GM21723 (cell line): ENCODE measurements at regions not wholly inside any gene's neighbourhood (a gene's known extent, or its start where the extent isn't known, plus 50 kb on each side); places are given as distances from the start of the nearest gene placed in this dataset.

Source experiments
- ATAC-seq: cut with Tn5 transposase; IDR thresholded peaks from one replicate; pipeline ENCODE4 v1.9.1; 2021; ENCODE audit warnings: mild to moderate bottlenecking, moderate library complexity; ENCODE audit not compliant: unreplicated experiment

GRCh38 chr10:69684020-69684980 is 54.3 kb downstream of the FAM241B start:
- ATAC-seq, result no peak

- no peak for ATAC-seq
Observed at GRCh38 chr10:69684981-69685353, 54.9 kb downstream of the FAM241B start.

- no peak for ATAC-seq
Observed at GRCh38 chr10:69685426-69685801, 55.4 kb downstream of the FAM241B start.

- no peak for ATAC-seq
Observed at GRCh38 chr10:69685802-69686585, 55.9 kb downstream of the FAM241B start.

- ATAC-seq, result no peak
Observed at GRCh38 chr10:69686866-69687265, 56.8 kb downstream of the FAM241B start.

GRCh38 chr10:69687426-69687825 is 57.4 kb downstream of the FAM241B start:
- no peak for ATAC-seq

- no peak for ATAC-seq
Observed at GRCh38 chr10:69692267-69692666, 62.2 kb downstream of the FAM241B start.

GRCh38 chr10:69692891-69693290 is 62.8 kb downstream of the FAM241B start:
- ATAC-seq, result no peak

GRCh38 chr10:69693886-69694285 is 63.8 kb downstream of the FAM241B start:
- ATAC-seq, result no peak

- ATAC-seq, result no peak
Observed at GRCh38 chr10:69696073-69696731, 66.2 kb downstream of the FAM241B start.

- no peak for ATAC-seq
Observed at GRCh38 chr10:69697006-69697405, 67.0 kb downstream of the FAM241B start.

- no peak for ATAC-seq
Observed at GRCh38 chr10:69703256-69703655, 73.2 kb downstream of the FAM241B start.

GRCh38 chr10:69703766-69704630 is 74.0 kb downstream of the FAM241B start:
- ATAC-seq, result no peak

- no peak for ATAC-seq
Observed at GRCh38 chr10:69709366-69709941, 79.4 kb downstream of the FAM241B start.

- ATAC-seq, result no peak
Observed at GRCh38 chr10:69710008-69710888, 80.2 kb downstream of the FAM241B start.

GRCh38 chr10:69712342-69712741 is 82.3 kb downstream of the FAM241B start:
- no peak for ATAC-seq

- no peak for ATAC-seq
Observed at GRCh38 chr10:69714572-69714971, 84.5 kb downstream of the FAM241B start.

- no peak for ATAC-seq
Observed at GRCh38 chr10:69715156-69715898, 85.3 kb downstream of the FAM241B start.
